Hindlimb muscle (tissue), 1 donor: ENCODE measurements at regions not wholly inside any gene's neighbourhood (a gene's known extent, or its start where the extent isn't known, plus 50 kb on each side); places are given as distances from the start of the nearest gene placed in this dataset.
A peak's percentile ranks its signal among the peaks of the same experiment; 100 is the strongest.
"Not testable (repeated sequence)": the region's sequence is repeated elsewhere in the genome, so short reads cannot be mapped to it uniquely, and the experiment has no call there.

ENCODE experiments used
- DNase-seq: peaks from one replicate; pipeline ENCODE4 v3.0.0-alpha.2; 2013

- DNase-seq = no peak
Measured at GRCh38 chr9:81427870-81428269, 261.5 kb downstream of the TLE1 start.

- no peak for DNase-seq
Measured at GRCh38 chr9:81424431-81424830, 264.9 kb downstream of the TLE1 start.

- no peak for DNase-seq
Measured at GRCh38 chr9:81423589-81424326, 265.6 kb downstream of the TLE1 start.

GRCh38 chr9:81421090-81421489 lies 268.3 kb downstream of the TLE1 start:
- not testable (repeated sequence) for DNase-seq

GRCh38 chr9:81420024-81420423 lies 269.3 kb downstream of the TLE1 start:
- no peak for DNase-seq

- DNase-seq = no peak
Measured at GRCh38 chr9:81417941-81418340, 271.4 kb downstream of the TLE1 start.

- no peak for DNase-seq
Measured at GRCh38 chr9:81417299-81417675, 272.1 kb downstream of the TLE1 start.

- DNase-seq = peak; percentile 34
Measured at GRCh38 chr9:81416476-81417298, 272.7 kb downstream of the TLE1 start.

- no peak for DNase-seq
Measured at GRCh38 chr9:81414836-81415235, 274.5 kb downstream of the TLE1 start.

GRCh38 chr9:81411961-81412360 lies 277.4 kb downstream of the TLE1 start:
- no peak for DNase-seq

- DNase-seq = no peak
Measured at GRCh38 chr9:81410201-81410600, 279.1 kb downstream of the TLE1 start.

- no peak for DNase-seq
Measured at GRCh38 chr9:81408951-81409350, 280.4 kb downstream of the TLE1 start.

GRCh38 chr9:81404931-81405598 lies 284.3 kb downstream of the TLE1 start:
- DNase-seq = no peak

GRCh38 chr9:81397481-81398381 lies 291.6 kb downstream of the TLE1 start:
- no peak for DNase-seq

GRCh38 chr9:81396528-81396927 lies 292.8 kb downstream of the TLE1 start:
- no peak for DNase-seq

- no peak for DNase-seq
Measured at GRCh38 chr9:81395676-81396054, 293.7 kb downstream of the TLE1 start.

GRCh38 chr9:81394881-81395675 lies 294.3 kb downstream of the TLE1 start:
- DNase-seq = peak; percentile 57

- DNase-seq = peak; percentile 71
Measured at GRCh38 chr9:81393985-81394811, 295.1 kb downstream of the TLE1 start.

- DNase-seq = no peak
Measured at GRCh38 chr9:81391457-81391825, 297.9 kb downstream of the TLE1 start.

GRCh38 chr9:81390792-81391456 lies 298.4 kb downstream of the TLE1 start:
- DNase-seq = no peak
